CD8-positive, alpha-beta memory T cell (primary cell): ENCODE measurements at regions not wholly inside any gene's neighbourhood (a gene's known extent, or its start where the extent isn't known, plus 50 kb on each side); places are given as distances from the start of the nearest gene placed in this dataset.

Experiments
- CTCF ChIA-PET: fragments of 350-600 bp; sonication (Branson Sonifier 250); formaldehyde crosslinking; loops from one replicate; lab custom pipeline; 2021; ENCODE audit warnings: antibody characterized with exemption; lab: Charles Lee
- POLR2A ChIA-PET: fragments of 350-600 bp; sonication (Branson Sonifier 250); formaldehyde crosslinking; loops from one replicate; lab custom pipeline; 2021; ENCODE audit warnings: antibody characterized with exemption; lab: Charles Lee
- DNase-seq, 5 donors: peaks; one replicate each; pipeline versions ENCODE4 v3.0.0 to v3.0.0-alpha.2; 2020 to 2022; ENCODE audit warnings: mixed read lengths in 1 of 5
- H3K27ac ChIP-seq: one replicate; pipeline ENCODE4 v1.7.0; 2013; ENCODE audit warnings: low read depth, mild to moderate bottlenecking, low read length, moderate library complexity
- H3K27me3 ChIP-seq: 2 replicates; pipeline ENCODE4 v1.7.0; 2013; ENCODE audit warnings: low read length, mild to moderate bottlenecking; ENCODE audit not compliant: insufficient read depth, poor library complexity, severe bottlenecking
- H3K36me3 ChIP-seq: 2 replicates; pipeline ENCODE4 v1.7.0; 2013; ENCODE audit warnings: mild to moderate bottlenecking, low read length, moderate library complexity; ENCODE audit not compliant: insufficient read depth
- H3K4me1 ChIP-seq: 2 replicates; pipeline ENCODE4 v1.7.0; 2013; ENCODE audit warnings: mild to moderate bottlenecking, low read length, moderate library complexity; ENCODE audit not compliant: insufficient read depth
- H3K4me3 ChIP-seq: 2 replicates; pipeline ENCODE4 v1.7.0; 2013; ENCODE audit warnings: mild to moderate bottlenecking, low read length
- H3K9me3 ChIP-seq: 2 replicates; pipeline ENCODE4 v1.7.0; 2013; ENCODE audit warnings: mild to moderate bottlenecking, low read length
- H3K27ac Mint-ChIP-seq, 8 donors: one replicate each; pipeline ENCODE4 v1.8.0; 2020 to 2021; ENCODE audit warnings: mixed read lengths in 8 of 8, mild to moderate bottlenecking in 6 of 8, inconsistent platforms in 3 of 8, moderate library complexity in 3 of 8
- H3K27me3 Mint-ChIP-seq, 2 donors: one replicate each; pipeline ENCODE4 v1.8.0; 2020 to 2021; ENCODE audit warnings: mixed read lengths in 2 of 2, mild to moderate bottlenecking in 1 of 2, moderate library complexity in 1 of 2
- H3K36me3 Mint-ChIP-seq, 3 donors: one replicate each; pipeline ENCODE4 v1.8.0; 2020 to 2021; ENCODE audit warnings: mixed read lengths in 3 of 3, inconsistent platforms in 1 of 3, mild to moderate bottlenecking in 1 of 3
- H3K4me1 Mint-ChIP-seq, 3 donors: one replicate each; pipeline ENCODE4 v1.8.0; 2020 to 2021; ENCODE audit warnings: mixed read lengths in 3 of 3, inconsistent platforms in 1 of 3, mild to moderate bottlenecking in 1 of 3
- H3K4me3 Mint-ChIP-seq, 7 donors: one replicate each; pipeline ENCODE4 v1.8.0; 2020 to 2021; ENCODE audit warnings: mixed read lengths in 7 of 7, mild to moderate bottlenecking in 6 of 7, moderate library complexity in 4 of 7, inconsistent platforms in 2 of 7
- H3K9me3 Mint-ChIP-seq, 5 donors: one replicate each; pipeline ENCODE4 v1.8.0; 2020 to 2022; ENCODE audit warnings: mixed read lengths in 5 of 5, mild to moderate bottlenecking in 3 of 5, moderate library complexity in 2 of 5, inconsistent platforms in 1 of 5

DNA sequence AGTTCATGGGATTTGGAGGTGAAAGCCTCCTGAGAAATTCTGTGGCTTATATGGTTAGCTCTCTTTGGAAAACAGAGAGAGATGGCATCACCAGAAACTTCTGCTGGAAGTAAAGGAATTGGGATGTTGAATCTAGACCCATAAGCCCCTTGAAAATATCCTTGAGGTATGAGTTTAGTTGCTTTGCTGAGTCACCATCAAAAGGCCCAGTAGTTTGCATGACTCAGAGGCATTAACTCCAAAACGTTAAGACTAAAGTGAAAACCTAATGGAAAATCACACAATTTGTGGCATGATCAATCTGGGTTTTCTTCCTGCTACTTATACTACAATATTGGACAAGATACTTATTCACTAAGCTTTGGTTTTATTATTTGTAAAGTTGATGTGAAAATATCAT is 349.2 kb upstream of the SALL1 start:
- H3K9me3 ChIP-seq = no peaks in the 10 kb centered on the region
- H3K36me3 Mint-ChIP-seq = no peaks in the 10 kb centered on the region
- no peak overlapping the region for H3K27ac ChIP-seq
- H3K4me1 Mint-ChIP-seq = no peaks in the 10 kb centered on the region
- POLR2A ChIA-PET = no interaction called here
- no peak for DNase-seq
- H3K36me3 ChIP-seq = no peaks in the 10 kb centered on the region
- H3K27me3 Mint-ChIP-seq = no peaks in the 10 kb centered on the region
- CTCF ChIA-PET = no interaction called here
- no peak overlapping the region for H3K4me3 ChIP-seq
- H3K4me3 Mint-ChIP-seq = no peak overlapping the region
- H3K9me3 Mint-ChIP-seq = peaks cover 0 to 14% (median 6%) of the 10 kb centered on the region in 5 donors
- no peaks in the 10 kb centered on the region for H3K4me1 ChIP-seq
- no peak overlapping the region for H3K27ac Mint-ChIP-seq
- no peaks in the 10 kb centered on the region for H3K27me3 ChIP-seq

DNA sequence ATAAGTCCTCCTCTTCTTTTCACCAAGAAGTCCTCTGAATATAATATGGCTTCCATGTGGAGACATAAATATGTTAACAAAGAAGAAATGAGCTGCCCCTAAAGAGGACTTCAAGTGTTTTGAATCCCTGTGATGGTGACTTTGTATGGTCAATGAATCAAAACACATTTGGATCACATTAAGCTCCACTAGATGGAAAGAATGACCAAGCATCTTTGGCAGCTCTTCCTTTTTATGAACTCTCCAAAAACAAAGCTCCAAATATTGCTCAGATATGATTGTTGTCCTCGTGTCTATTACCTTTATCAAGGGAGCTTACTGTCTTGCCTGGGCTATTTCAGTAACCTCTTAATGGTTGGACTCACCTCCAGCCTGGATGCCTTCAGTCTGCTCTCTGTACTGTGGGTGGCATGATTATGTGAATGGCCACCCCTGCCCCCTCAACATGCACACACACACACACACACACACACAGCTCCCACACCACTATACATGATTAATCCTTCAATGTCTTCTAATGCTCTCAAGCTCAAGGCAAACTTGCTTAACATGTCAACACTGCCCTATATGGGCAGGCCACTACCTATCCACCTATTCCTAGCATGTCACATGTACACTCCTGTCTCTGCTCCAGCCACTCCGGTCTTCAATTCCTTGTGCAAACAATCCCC is 346.6 kb upstream of the SALL1 start:
- Mint-ChIP-seq H3K27ac (no peak overlapping the region), H3K36me3 (no peaks in the 10 kb centered on the region), H3K4me3 (no peak overlapping the region), H3K9me3 (peaks cover 3 to 14% (median 4%) of the 10 kb centered on the region in 5 donors), H3K27me3 (no peaks in the 10 kb centered on the region), H3K4me1 (no peaks in the 10 kb centered on the region)
- Histone ChIP-seq H3K4me3 (no peak overlapping the region), H3K4me1 (no peaks in the 10 kb centered on the region), H3K36me3 (no peaks in the 10 kb centered on the region), H3K9me3 (no peaks in the 10 kb centered on the region), H3K27ac (no peak overlapping the region), H3K27me3 (no peaks in the 10 kb centered on the region)
- ChIA-PET CTCF (no interaction called here), POLR2A (no interaction called here)
- no peak for DNase-seq

DNA sequence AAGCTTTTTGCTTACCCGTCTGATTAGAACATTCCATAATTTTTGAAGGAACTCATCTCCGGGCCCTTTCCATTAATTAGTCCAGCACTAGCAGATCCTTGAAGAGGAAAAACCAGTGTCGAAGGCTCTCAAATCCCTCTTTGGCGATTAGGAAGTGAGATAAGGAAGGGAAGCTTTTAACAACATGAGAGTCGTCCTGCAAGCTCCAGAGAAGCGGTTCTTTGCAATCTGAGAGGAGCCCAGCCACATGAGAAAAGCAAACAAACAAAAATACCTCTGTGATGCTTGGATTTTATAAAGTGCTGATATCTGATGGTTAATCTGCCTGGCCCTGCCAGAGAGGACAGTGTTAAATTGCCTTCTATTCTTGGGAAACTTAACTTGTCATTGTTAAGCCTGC is 339.8 kb upstream of the SALL1 start:
- Histone ChIP-seq H3K9me3 (no peaks in the 10 kb centered on the region), H3K36me3 (no peaks in the 10 kb centered on the region), H3K4me1 (no peaks in the 10 kb centered on the region), H3K27ac (no peak overlapping the region), H3K27me3 (no peaks in the 10 kb centered on the region), H3K4me3 (no peak overlapping the region)
- H3K9me3 Mint-ChIP-seq = peaks cover 3 to 9% (median 6%) of the 10 kb centered on the region in 5 donors
- CTCF ChIA-PET = no interaction called here
- H3K27ac Mint-ChIP-seq = no peak overlapping the region
- H3K27me3 Mint-ChIP-seq = no peaks in the 10 kb centered on the region
- POLR2A ChIA-PET = no interaction called here
- H3K4me1 Mint-ChIP-seq = no peaks in the 10 kb centered on the region
- DNase-seq = no peak
- no peaks in the 10 kb centered on the region for H3K36me3 Mint-ChIP-seq
- no peak overlapping the region for H3K4me3 Mint-ChIP-seq

DNA sequence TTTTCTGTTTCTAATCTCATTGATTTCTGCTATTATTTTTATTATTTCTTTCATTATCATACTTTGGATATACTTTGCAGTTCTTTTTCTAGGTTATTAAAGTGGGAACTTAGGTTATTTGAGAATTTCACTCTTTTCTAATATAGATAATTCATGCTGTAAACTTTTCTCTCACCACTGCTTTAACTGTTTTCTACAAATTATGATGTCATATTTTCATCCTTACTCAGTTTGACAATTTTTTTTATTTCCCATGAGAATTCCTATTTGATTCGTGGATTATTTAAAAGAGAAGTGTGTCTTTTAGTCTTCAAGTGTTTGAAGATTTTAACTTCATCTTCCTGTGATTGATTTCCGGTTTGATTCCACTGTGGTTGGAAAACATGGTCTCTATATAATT is 336.8 kb upstream of the SALL1 start:
- H3K4me3 Mint-ChIP-seq = no peak overlapping the region
- ChIA-PET CTCF (no interaction called here), POLR2A (no interaction called here)

DNA sequence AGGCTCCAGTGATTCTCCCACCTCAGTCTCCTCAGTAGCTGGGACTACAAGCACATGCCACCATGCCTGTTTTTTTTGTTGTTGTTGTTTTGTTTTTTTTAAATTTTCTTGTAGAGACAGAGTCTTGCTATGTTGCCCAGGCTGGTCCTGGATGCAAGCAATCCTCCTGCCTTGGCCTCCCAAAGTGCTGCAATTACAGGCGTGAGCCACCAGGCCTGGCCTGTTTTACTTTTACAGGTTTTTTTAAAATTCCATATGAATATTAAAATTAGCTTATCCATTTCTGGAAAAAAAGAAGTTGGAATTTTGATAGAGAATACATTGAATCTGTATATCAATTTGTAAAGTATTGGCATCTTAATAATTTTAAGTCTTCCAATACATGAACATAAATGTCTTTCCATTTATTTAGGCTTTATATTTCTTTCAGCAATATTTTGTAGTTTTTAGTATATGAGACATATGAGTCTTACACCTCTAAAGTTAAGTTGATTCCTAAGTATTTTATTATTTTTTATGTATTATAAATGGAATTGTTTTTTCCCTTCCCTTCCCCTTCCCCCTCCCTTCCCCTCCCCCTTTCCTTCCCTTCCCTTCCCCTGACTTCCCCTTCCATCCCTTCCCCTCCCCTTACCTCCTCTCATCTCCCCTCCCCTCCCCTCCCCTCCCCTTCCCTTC is 323.5 kb upstream of the SALL1 start:
- Histone ChIP-seq H3K4me3 (no peak overlapping the region), H3K27ac (no peak overlapping the region), H3K9me3 (no peaks in the 10 kb centered on the region), H3K4me1 (no peaks in the 10 kb centered on the region), H3K27me3 (no peaks in the 10 kb centered on the region), H3K36me3 (no peaks in the 10 kb centered on the region)
- ChIA-PET CTCF (no interaction called here), POLR2A (no interaction called here)
- H3K4me3 Mint-ChIP-seq = no peak overlapping the region
- H3K27me3 Mint-ChIP-seq = no peaks in the 10 kb centered on the region
- H3K36me3 Mint-ChIP-seq = no peaks in the 10 kb centered on the region
- no peak for DNase-seq
- no peak overlapping the region for H3K27ac Mint-ChIP-seq
- peaks cover 3 to 39% (median 6%) of the 10 kb centered on the region in 5 donors for H3K9me3 Mint-ChIP-seq
- no peaks in the 10 kb centered on the region for H3K4me1 Mint-ChIP-seq

More for the DNA sequence above, 336.8 kb upstream of the SALL1 start:
- no peaks in the 10 kb centered on the region for H3K27me3 ChIP-seq
- no peak overlapping the region for H3K27ac Mint-ChIP-seq
- peaks cover 3 to 19% (median 9%) of the 10 kb centered on the region in 5 donors for H3K9me3 Mint-ChIP-seq
- no peak overlapping the region for H3K4me3 ChIP-seq
- H3K27ac ChIP-seq = no peak overlapping the region
- no peaks in the 10 kb centered on the region for H3K4me1 Mint-ChIP-seq
- H3K9me3 ChIP-seq = no peaks in the 10 kb centered on the region
- H3K27me3 Mint-ChIP-seq = no peaks in the 10 kb centered on the region
- H3K4me1 ChIP-seq = no peaks in the 10 kb centered on the region
- no peaks in the 10 kb centered on the region for H3K36me3 Mint-ChIP-seq
- H3K36me3 ChIP-seq = no peaks in the 10 kb centered on the region
- DNase-seq = no peak

DNA sequence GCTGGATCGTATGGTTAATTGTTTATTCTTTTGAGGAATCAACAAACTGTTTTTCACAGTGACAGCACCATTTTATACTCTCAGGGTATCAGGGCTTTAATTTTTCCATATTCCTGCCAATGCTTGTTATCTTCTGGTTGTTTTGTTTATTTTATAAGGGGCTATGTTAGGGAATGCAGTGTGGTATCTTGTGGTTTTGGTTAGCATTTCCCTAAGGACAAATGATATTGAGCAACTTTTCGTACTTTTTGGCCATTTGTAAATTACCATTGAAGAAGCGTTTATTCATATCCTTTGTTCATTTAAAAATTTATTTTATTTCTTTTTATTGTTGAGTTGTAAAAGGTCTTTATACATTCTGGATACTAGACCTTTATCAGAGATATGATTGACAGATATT is 322.0 kb upstream of the SALL1 start:
- H3K9me3 ChIP-seq = no peaks in the 10 kb centered on the region
- no peak for DNase-seq
- H3K4me1 Mint-ChIP-seq = no peaks in the 10 kb centered on the region
- no peak overlapping the region for H3K27ac ChIP-seq
- H3K4me3 Mint-ChIP-seq = no peak overlapping the region
- H3K9me3 Mint-ChIP-seq = peaks cover 2 to 39% (median 5%) of the 10 kb centered on the region in 5 donors
- no peak overlapping the region for H3K4me3 ChIP-seq
- H3K27me3 ChIP-seq = no peaks in the 10 kb centered on the region
- H3K36me3 ChIP-seq = no peaks in the 10 kb centered on the region
- H3K4me1 ChIP-seq = no peaks in the 10 kb centered on the region
- ChIA-PET CTCF (no interaction called here), POLR2A (no interaction called here)
- H3K27ac Mint-ChIP-seq = no peak overlapping the region
- H3K36me3 Mint-ChIP-seq = no peaks in the 10 kb centered on the region
- H3K27me3 Mint-ChIP-seq = no peaks in the 10 kb centered on the region

DNA sequence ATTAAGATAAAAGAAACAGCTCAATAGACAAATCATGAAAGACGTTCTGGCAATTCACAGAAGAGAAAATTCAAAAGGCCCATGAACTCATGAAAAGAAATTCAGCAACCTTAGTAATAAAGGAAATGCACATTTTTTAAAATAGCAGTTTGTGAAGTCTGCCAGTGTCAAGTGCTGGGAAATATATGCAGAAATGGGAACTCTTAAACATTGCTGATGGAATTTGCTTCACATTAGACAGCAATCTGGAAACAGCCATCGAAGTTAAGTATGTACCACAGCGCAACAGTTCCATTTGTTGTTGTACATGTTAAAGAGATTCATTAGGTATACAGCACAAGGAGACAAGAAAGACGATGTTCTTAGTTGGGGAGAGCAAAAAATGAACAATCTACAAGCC is 319.4 kb upstream of the SALL1 start:
- Histone ChIP-seq H3K9me3 (no peaks in the 10 kb centered on the region), H3K27me3 (no peaks in the 10 kb centered on the region), H3K27ac (no peak overlapping the region), H3K4me3 (no peak overlapping the region), H3K36me3 (no peaks in the 10 kb centered on the region), H3K4me1 (no peaks in the 10 kb centered on the region)
- ChIA-PET POLR2A (no interaction called here), CTCF (no interaction called here)
- H3K4me1 Mint-ChIP-seq = no peaks in the 10 kb centered on the region
- H3K4me3 Mint-ChIP-seq = no peak overlapping the region
- H3K27me3 Mint-ChIP-seq = no peaks in the 10 kb centered on the region
- H3K27ac Mint-ChIP-seq = no peak overlapping the region
- no peaks in the 10 kb centered on the region for H3K36me3 Mint-ChIP-seq
- no peak for DNase-seq
- H3K9me3 Mint-ChIP-seq = peaks cover 2 to 27% (median 7%) of the 10 kb centered on the region in 5 donors

DNA sequence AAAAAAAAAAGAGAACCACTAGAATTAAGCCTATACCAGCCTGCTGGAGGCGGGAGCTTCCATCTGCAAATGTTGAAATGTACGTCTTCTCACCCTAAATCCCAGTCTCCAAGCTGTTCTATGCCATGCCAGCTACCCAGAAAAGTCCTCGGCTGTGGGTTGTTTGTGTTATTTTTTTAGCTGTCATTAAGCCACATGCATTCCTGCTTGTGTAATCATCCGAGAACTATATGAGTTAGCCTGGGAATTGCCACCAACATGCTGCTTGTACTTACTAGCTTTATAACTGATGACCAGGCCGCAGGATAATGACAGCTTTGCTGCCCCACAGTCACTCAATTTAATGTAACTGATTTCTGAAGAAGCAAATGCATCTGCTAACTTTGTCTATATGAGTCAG is 313.9 kb upstream of the SALL1 start:
- Mint-ChIP-seq H3K27me3 (peaks cover 0 to 1% of the 10 kb centered on the region in 2 donors), H3K4me1 (no peaks in the 10 kb centered on the region), H3K36me3 (no peaks in the 10 kb centered on the region), H3K27ac (no peak overlapping the region), H3K4me3 (no peak overlapping the region), H3K9me3 (peaks cover 3 to 17% (median 5%) of the 10 kb centered on the region in 5 donors)
- H3K27me3 ChIP-seq = no peaks in the 10 kb centered on the region
- no peak overlapping the region for H3K4me3 ChIP-seq
- H3K27ac ChIP-seq = no peak overlapping the region
- no peaks in the 10 kb centered on the region for H3K4me1 ChIP-seq
- CTCF ChIA-PET = no interaction called here
- no peak for DNase-seq
- POLR2A ChIA-PET = no interaction called here
- no peaks in the 10 kb centered on the region for H3K9me3 ChIP-seq
- H3K36me3 ChIP-seq = no peaks in the 10 kb centered on the region
